ENCODE measurements at regions not wholly inside any gene's neighbourhood (a gene's known extent, or its start where the extent isn't known, plus 50 kb on each side); places are given as distances from the start of the nearest gene placed in this dataset.
A peak's percentile ranks its signal among the peaks of the same experiment; 100 is the strongest.
"Not testable (repeated sequence)": the region's sequence is repeated elsewhere in the genome, so short reads cannot be mapped to it uniquely, and the experiment has no call there.

DNA sequence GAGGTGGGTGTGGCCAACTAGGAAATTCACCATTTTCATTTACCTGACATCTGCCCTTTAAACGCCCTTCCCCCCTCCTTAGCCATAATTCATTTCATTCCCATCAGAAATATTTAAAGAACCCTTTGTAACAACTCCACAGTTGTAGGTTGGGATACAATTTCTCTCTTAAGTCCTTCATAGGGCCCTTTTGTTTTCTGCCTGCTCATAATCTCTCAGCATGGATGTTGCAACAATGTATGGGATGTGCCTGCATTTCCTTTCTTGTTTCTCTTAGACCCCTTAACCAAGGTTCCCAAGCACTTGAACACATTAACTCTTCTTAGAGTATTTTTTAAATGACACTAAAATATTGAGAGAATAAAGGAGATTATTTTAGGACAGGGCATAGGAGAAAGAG is 51.7 kb upstream of the MYO10 start:
- no peak for DNase-seq

DNA sequence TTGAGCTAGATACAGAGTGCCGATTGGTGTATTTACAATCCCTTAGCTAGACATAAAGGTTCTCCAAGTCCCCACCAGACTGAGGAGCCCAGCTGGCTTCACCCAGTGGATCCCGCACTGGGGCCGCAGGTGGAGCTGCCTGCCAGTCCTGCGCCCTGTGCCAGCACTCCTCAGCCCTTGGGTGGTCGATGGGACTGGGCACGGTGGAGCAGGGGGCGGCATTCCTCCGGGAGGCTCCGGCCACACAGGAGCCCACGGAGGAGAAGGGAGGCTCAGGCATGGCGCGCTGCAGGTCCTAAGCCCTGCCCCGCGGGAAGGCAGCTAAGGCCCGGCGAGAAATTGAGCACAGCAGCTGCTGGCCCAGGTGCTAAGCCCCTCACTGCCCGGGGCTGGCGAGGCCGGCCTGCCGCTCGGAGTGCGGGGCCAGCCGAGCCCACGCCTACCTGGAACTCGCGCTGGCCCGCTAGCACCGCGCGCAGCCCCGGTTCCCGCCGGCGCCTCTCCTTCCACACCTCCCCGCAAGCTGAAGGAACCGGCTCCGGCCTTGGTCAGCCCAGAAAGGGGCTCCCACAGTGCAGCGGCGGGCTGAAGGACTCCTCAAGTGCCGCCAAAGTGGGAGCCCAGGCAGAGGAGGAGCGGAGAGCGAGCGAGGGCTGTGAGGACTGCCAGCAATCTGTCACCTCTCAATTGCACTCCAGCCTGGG is 54.9 kb upstream of the MYO10 start:
- DNase-seq = not testable (repeated sequence)

DNA sequence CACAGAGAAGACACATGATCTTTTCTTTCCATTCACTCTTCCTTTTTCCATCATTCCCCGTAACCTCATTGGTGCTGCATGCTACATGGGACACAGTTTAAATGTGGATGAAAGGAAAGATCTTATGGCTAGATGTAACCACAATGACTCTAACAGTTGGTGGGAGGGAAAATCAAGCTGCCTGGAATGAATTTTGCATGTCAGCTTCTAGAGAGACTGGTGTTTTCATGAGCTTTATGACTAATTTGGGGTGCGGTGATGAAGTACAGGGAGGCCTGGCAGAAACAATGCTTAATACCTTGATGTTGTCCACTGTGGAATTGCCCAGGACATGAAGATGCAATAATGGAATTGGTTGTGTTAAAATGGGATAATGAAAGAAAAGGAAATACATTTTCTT is 55.9 kb upstream of the MYO10 start:
- no peak for DNase-seq

DNA sequence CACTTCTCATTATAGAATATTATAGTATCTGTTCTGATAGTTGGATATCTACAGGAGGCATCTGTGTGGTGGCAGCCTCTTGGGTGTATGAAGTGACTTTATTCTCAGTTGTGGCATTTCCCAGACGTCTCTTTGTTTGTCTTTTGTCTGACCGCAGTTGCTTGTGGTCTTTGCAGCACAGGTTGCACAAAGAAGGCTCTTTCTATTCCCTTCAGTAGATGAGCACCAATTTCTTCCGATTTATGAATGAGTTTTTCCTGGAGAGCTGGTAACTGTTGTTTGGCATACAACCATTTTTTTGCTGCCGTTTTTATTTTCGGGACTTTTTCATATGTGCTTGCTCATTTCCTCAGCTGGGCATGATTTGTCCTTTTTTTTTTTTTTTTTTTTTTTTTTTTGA is 56.4 kb upstream of the MYO10 start:
- peak; percentile 3 for DNase-seq

DNA sequence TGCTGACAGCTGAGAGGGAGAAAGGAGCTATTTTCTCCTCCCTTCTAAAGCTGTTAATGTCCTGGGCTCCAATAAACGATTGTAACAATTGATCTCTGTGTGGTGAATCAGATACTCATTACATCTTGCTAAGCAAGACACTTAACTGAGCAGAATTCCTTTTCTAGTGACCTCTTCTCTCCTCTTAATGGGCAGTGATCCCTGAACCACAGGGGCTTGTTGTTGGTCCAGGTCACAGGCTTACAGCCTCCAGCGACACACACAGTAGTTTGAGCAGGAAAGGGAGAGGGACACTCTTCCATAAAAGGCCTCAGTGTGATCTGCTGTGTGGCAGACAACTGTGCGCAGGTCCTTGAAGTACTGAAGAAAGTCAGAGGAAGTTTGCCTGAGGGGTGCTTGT is 58.5 kb upstream of the MYO10 start:
- DNase-seq = no peak

DNA sequence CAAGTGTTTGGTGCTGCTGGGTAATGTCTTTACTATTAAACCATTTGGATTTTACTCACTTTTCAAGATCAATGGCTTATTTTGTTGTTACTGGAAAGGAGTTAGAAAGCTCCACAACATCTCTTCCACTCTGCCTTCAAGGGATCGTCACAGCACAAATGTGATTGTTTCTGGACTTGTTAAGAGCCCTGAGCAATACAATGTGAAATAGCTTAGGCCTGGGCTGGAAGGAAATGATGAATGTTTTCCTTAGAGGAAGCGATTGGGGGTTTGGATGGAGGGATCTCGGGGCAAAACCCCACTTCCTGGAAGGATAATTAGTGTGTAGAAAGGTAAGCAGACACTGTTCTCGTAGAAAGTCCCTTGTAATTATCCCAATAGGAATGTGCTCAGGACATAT is 59.3 kb upstream of the MYO10 start:
- no peak for DNase-seq

DNA sequence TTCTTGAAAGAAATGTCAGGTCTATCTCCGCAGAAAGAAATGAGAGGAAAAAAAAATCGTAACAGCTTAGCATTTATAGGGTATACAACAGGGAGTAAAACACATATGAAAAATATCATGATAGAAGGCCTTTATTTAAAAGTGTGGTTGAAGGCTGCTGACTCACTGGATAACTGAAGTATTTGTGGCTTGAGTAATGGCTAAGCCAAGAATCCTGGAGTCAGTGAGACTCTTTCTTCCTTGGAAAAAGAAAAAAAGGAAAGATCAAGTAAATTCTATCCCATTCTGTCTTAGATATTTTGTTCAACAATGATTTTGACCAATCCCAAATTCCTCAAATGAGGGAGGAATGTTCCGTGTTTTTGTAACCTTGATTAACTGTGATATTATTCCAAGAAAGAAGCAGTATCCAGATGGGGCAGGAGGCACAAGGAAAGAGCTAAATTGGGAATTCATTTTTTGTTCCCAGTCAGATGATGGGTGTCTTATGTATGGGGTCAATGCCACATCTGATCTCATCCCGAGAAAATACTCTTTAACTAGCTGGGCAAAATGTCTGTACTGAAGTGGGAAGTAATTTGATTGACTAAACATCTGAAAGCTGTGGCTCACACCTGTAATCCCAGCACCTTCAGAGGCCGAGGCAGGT is 64.3 kb upstream of the MYO10 start:
- DNase-seq = no peak

DNA sequence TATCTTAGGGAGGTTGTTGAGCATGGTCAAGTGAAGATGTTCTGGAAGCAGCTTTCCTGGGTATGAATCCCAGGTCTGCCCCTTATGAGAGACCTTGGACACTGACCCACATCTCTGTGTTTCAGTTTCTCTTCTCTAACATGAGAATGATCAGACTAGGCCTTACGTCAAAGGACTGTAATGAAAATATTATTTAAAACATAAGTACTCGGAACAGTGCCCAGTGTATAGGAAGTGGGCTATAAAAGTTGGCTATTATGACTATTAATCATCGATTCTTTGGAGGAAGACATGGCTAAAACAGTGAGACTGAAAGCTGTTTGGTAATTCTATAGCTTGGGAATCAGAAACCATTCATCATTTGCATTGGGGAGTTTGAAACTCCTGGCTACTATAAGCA is 65.3 kb upstream of the MYO10 start:
- DNase-seq = no peak

DNA sequence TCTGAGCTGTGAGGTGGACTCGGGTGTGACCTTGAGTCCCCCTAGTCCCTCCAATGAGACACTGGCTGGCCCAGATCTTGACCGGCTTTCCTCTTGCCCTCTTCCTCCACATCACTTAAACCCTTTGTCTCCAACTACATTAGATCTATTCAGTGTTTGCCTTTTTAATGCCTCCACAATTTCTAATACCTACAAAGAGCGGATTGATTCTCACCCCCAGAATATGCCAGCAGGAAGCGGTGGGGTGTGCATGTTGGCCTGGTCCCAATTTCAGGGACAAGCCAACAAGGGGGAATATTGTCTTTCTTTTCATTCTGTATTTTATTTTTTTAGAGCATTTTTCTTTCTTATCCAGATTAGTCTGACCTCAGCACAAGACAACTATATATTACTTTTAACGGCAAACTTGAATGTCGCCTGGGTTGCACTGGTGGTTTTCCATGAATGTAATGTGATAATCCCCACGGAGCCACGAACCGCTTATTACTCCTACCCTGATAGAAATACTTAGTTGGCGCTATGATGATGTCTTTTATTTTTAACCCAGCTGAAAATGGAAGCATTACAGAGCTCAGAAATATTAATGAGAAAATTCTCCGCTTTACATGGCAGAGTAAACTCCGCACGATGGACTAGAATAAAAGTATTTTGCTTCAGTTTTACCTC is 68.5 kb upstream of the MYO10 start:
- no peak for DNase-seq

DNA sequence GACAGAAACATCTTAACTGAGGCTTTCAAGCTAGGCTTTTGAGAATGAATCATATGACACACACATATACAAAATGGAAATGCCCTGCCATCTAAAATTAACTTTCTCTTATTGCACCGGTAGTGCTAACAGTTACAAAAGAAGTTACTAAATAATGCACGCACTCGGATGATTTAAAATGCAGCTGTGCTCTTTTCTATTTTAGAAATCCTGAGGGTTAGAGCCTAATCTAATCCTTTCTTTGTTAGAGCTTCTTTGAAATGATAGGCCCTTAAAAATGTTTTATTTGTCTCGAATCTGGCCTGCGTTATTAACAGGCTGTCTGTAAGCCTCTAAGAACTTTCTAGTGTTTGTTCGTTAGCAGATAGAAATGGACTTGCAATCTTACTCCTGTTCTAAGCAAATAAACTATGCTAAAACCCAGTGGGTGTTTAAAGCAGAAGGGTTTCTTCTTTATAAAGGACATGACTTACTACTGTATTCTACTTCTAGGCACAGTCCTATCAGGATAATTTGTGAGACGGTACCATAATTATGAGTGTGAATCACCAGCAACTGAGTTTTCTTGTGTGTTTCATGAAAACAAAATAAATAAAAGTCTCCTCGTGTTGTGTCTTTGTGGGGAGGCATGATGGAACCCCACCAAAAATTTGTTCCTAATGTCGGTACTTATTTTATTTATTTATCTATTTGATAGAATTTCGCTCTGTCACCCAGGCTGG is 69.2 kb upstream of the MYO10 start:
- no peak for DNase-seq

DNA sequence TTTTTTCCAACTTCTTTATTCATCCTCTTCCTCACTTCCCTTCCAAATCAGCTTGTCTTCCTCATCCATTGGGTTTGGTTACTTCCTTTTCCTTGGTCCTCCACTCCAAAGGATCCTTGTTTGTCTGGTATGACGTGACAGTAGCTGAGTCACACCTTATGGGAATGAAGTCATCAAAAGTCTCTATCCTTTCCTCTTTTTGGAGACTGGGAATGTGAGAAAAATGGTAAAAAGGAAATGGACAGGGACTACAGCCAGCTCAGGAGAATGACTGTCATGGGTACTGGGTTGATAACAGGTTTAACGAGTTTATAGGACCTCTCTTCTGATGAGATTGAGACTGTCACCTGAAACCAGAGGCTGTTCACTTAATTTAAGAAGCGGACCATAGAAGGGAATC is 76.2 kb upstream of the MYO10 start:
- DNase-seq = no peak

DNA sequence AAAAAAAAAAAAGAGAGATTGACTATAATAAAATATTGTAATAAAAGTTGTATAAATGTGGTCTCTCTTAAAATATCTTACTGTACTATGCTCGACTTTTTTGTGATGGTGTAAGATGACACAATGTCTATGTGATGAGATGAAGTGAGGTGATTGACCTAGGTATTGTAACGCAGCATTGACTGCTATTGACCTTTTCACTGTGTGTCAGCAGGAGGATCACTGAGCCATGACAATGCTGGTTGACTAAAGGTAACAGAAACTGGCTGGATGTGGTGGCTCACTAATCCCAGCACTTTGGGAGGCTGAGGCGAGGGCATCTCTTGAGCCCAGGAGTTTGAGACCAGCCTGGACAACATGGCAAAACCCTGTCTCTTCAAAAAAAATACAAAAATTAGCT is 78.6 kb upstream of the MYO10 start:
- no peak for DNase-seq

DNA sequence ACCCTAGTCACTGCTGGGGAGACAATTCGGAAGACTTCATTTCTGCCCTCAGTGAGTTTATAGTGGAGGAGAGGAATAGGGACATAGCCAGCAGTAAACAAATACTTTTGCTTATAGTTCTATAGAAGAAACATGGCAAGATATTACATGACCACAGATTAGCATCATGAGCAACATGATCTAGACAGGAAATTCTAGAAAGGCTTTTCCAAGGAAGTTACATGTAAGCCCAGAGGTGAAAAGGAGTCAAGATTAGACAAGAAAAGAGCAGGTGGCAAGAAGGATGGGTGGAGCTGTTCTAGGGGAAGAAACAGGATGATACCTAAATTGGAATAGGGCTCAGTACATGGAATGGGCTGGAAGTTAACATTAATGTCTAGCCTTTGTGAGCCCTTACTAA is 82.8 kb upstream of the MYO10 start:
- DNase-seq = no peak

DNA sequence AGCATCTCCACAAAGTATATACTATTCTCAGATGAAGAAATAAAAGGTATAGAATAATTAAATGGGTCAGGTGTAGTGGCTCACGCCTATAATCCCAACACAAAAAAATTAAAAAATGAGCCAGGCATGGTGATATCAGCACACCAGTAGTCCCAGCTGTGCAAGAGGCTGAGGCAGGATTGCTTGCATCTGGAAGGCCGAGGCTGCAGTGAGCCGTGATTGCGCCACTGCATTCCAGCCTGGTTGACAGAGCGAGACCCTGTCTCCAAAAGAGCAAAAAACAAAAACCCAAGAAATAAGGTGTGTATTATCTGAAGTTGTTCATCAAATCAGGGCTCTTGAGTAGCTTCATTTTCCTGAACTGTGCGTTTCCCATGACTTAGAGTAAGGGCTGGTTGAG is 83.2 kb upstream of the MYO10 start:
- DNase-seq = no peak

DNA sequence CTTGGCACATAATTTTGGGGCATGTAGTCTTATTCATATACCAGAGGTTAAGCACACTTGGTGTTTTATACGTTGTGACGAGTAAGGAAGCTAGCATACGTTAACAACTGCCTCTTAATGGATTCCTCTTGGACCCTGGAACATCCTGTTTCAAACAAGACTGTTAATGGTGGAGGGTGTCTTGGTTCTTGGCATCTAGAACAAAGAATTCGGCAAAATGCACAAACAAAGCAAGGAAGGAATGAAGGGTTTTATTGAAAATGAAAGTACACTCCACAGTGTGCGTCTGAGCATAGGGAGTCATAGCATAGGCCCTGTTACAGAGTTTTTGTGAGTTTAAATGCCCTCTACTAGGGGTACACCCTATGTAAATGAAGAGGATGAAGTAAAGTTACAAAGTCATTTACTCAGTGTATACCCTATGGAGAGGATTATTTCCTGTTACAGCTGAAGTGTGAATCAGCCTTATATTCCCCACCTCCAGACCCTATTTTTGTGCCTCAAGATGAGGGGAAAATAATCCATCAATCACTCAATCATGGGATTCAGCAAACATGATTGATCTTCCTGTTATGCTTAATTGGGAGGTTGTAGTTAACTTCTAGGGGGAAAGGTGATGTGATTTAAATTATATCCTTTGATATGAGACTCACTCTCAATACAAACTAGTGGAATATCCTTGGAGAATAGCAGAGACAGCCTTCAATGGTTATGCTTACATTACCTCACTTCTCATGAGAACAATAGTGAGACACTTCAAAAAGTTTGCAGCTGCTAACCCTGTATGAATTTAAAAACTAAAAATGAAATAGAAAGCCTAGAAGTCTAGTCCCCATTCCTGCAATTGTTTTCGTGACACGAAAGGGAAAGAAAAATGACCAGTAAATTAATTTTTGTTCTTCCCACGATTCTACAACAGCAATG is 84.9 kb upstream of the MYO10 start:
- DNase-seq = no peak

DNA sequence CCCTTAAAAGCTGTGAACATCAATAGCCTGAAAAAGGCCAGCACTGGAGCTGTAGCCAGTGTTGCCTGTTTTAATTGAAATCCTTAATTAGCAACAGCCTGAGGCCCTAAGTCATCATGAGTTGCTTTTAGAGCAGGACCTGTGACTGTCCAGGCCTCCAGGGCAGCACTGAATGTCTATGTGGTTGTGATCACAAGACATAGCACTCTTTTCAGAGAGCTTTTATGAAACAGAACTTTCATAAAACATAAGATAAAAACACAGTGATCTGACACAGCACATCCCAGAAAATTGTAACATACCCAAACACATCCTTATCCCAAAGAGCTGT is 85.5 kb upstream of the MYO10 start:
- DNase-seq = no peak

DNA sequence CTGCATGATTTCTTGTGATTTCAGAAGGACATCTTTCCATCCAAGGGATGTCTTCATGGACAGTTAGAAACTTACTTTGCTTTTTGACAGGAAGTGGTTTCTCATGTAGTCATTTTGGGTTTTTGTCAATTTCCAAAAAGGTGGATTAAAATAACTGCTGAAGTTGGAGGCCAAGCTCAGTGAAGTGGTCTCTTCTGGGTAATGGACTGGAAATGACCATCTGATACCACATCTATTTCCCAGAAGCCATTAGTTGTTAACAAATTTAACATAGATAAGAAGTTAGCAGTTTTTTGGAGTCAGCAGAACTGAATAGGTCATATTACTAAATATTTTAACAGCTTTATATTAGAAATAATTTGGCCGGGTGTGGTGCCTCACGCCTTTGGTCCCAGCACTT is 86.2 kb upstream of the MYO10 start:
- DNase-seq = no peak

DNA sequence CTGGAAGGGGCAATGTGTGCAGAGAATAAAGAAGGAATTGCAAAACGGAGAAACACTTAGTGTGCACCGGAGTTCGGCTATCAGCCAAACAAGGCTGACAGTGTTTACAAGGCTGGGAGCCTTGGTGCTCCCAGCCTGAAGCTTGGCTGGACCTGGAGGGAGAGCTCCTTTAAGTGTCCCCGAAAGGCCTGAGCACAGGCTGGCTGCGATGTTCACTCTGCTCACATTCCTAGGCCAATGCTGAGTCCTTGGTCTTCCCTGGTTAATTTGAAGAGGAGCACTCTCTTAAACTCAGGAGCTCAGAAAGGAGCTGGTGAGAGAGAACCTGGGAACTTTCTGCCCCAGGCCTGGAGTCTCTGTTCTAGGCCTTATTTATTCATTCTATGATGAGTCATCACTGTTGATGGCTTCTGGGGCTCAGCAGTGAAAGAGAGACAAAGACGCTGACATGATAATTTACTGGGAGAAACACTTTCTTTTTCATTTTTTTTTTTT is 88.6 kb upstream of the MYO10 start:
- no peak for DNase-seq

DNA sequence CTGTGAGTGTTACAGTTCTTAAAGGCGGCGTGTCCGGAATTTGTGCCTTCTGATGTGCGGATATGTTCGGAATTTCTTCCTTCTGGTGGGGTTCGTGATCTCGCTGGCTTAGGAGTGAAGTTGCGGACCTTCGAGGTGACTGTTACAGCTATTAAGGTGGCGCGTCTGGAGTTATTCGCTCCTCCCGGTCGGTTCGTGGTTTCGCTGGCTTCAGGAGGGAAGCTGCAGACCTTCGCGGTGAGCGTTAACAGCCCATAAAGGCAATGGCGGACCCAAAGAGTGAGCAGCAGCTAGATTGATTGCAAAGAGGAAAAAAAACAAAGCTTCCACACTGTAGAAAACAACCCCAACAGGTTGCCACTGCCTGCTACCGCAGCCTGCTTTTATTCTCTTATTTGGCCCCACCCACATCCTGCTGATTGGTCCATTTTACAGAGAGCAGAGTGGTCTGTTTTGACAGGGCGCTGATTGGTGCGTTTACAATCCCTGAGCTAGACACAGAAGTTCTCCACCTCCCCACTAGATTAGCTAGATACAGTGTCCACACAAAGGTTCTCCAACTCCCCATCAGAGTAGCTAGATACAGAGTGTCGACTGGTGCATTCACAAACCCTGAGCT is 95.7 kb upstream of the MYO10 start:
- DNase-seq = not testable (repeated sequence)

DNA sequence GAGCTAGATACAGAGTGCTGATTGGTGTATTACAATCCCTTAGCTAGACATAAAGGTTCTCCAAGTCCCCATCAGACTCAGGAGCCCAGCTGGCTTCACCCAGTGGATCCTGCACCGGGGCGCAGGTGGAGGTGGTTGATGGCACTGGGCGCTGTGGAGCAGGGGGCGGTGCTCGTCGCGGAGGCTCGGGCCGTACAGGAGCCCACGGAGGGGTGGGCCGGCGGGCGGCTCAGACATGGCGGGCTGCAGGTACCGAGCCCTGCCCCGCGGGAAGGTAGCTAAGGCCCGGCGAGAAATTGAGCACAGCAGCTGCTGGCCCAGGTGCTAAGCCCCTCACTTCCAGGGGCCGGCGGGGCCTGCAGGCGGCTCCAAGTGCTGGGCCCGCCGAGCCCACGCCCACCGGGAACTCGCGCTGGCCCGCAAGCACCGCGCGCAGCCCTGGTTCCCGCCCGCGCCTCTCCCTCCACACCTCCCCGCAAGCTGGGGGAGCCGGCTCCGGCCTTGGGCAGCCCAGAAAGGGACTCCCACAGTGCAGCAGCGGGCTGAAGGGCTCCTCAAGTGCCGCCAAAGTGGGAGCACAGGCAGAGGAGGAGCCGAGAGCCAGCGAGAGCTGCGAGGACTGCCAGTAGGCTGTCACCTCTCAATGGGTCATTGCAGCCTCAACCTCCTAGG is 96.4 kb upstream of the MYO10 start:
- not testable (repeated sequence) for DNase-seq

DNA sequence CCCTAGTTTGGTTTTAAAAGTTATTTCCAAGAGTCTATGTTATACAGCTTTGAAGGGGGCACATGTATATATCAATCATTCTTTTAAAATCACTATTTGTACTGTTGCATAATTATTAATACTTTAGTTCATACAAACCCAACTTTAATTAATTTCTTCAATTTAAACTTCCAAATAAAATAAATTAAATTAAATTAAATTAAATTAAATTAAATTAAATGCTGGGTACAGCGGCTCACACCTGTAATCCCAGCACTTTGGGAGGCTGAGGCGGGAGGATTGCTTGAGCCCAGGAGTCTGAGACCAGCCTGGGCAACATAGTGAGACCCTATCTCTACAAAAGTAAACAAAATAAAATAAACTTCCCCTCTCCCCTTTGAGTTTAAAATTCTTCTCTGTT is 98.9 kb upstream of the MYO10 start:
- DNase-seq = not testable (repeated sequence)

DNA sequence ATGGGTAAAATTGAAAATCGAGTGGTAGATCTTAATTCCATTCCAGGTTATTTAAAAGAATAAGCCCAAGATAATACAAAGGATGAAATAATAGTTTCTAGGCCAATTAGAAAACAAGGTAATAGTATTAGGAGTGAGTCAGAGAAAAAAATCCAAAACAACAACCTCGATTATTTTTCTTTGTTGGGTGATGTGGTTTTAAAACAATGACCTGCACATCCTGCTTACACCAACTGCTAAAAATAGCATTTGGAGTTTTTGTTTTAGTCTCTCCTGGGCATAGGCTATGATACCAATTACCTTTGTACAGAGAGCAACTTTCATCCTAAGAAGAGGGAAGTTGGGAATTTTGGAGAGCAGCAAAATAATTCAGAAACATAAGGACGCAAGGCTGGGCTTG is 101.7 kb upstream of the MYO10 start:
- DNase-seq = no peak
